ENCODE measurements at regions not wholly inside any gene's neighbourhood (a gene's known extent, or its start where the extent isn't known, plus 50 kb on each side); places are given as distances from the start of the nearest gene placed in this dataset.

DNA sequence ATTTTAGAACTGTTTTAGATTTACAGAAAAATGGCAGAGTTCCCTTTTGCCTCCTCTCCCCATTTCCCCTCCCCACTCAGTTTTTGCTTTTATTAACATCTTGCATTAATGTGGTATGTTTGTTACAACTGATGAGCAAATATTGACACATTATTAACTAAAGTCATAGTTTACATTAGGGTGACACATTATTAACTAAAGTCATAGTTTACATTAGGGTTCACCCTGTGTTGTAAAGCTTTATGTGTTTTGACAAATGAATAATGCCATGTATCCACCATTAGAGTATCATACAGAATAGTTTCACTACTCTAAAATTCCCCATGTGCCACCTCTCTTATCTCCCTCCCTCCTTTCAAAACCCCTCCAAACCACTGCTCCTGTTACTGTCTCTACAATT is 262.5 kb downstream of the NPR3 start:
- TF ChIP-seq, protein P1, sequence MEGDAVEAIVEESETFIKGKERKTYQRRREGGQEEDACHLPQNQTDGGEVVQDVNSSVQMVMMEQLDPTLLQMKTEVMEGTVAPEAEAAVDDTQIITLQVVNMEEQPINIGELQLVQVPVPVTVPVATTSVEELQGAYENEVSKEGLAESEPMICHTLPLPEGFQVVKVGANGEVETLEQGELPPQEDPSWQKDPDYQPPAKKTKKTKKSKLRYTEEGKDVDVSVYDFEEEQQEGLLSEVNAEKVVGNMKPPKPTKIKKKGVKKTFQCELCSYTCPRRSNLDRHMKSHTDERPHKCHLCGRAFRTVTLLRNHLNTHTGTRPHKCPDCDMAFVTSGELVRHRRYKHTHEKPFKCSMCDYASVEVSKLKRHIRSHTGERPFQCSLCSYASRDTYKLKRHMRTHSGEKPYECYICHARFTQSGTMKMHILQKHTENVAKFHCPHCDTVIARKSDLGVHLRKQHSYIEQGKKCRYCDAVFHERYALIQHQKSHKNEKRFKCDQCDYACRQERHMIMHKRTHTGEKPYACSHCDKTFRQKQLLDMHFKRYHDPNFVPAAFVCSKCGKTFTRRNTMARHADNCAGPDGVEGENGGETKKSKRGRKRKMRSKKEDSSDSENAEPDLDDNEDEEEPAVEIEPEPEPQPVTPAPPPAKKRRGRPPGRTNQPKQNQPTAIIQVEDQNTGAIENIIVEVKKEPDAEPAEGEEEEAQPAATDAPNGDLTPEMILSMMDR (IDR thresholded peaks at IDR 0.05; ENCODE audit: low read depth, low read length, missing input control): no peak
- TF ChIP-seq, protein P2, sequence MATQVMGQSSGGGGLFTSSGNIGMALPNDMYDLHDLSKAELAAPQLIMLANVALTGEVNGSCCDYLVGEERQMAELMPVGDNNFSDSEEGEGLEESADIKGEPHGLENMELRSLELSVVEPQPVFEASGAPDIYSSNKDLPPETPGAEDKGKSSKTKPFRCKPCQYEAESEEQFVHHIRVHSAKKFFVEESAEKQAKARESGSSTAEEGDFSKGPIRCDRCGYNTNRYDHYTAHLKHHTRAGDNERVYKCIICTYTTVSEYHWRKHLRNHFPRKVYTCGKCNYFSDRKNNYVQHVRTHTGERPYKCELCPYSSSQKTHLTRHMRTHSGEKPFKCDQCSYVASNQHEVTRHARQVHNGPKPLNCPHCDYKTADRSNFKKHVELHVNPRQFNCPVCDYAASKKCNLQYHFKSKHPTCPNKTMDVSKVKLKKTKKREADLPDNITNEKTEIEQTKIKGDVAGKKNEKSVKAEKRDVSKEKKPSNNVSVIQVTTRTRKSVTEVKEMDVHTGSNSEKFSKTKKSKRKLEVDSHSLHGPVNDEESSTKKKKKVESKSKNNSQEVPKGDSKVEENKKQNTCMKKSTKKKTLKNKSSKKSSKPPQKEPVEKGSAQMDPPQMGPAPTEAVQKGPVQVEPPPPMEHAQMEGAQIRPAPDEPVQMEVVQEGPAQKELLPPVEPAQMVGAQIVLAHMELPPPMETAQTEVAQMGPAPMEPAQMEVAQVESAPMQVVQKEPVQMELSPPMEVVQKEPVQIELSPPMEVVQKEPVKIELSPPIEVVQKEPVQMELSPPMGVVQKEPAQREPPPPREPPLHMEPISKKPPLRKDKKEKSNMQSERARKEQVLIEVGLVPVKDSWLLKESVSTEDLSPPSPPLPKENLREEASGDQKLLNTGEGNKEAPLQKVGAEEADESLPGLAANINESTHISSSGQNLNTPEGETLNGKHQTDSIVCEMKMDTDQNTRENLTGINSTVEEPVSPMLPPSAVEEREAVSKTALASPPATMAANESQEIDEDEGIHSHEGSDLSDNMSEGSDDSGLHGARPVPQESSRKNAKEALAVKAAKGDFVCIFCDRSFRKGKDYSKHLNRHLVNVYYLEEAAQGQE (IDR thresholded peaks at IDR 0.05): no peak
- TF ChIP-seq, protein P3, sequence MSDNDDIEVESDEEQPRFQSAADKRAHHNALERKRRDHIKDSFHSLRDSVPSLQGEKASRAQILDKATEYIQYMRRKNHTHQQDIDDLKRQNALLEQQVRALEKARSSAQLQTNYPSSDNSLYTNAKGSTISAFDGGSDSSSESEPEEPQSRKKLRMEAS (IDR thresholded peaks at IDR 0.05): no peak
- TF ChIP-seq RAD21 (IDR thresholded peaks at IDR 0.05): no peak
- no peak for TF ChIP-seq TAF1 (conservative IDR thresholded peaks at IDR 0.05)
